HG03378 (cell line): ENCODE measurements at regions not wholly inside any gene's neighbourhood (a gene's known extent, or its start where the extent isn't known, plus 50 kb on each side); places are given as distances from the start of the nearest gene placed in this dataset.

Experiments
- ATAC-seq: cut with Tn5 transposase; IDR thresholded peaks from one replicate; pipeline ENCODE4 v1.9.1; 2021; ENCODE audit warnings: mild to moderate bottlenecking, moderate library complexity; ENCODE audit not compliant: unreplicated experiment

- no peak for ATAC-seq
These were observed 119.6 kb upstream of the DTNA start for GRCh38 chr18:34590503-34590902.

- ATAC-seq = no peak
These were observed 118.1 kb upstream of the DTNA start for GRCh38 chr18:34591920-34592444.

DNA sequence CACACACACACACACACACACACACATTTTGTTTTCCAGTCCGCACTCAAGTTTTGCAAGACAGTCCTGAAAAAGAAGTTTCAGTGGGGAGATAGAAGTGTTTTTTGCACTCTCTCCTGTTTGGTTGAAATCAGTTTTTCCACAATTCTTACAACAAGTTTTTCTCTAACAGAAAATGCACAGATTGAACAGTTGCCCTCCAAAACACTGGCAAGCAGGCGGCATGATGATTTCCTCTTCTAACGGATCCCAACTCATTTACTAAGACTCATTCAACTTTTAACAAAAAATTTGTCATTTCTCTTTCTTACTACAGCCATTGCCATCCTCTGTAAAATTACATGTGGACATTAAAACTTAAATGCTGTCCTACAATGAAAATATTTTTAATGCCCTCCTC lies 117.6 kb upstream of the DTNA start:
- ATAC-seq = no peak

- no peak for ATAC-seq
These were observed 117.1 kb upstream of the DTNA start for GRCh38 chr18:34592961-34593382.

DNA sequence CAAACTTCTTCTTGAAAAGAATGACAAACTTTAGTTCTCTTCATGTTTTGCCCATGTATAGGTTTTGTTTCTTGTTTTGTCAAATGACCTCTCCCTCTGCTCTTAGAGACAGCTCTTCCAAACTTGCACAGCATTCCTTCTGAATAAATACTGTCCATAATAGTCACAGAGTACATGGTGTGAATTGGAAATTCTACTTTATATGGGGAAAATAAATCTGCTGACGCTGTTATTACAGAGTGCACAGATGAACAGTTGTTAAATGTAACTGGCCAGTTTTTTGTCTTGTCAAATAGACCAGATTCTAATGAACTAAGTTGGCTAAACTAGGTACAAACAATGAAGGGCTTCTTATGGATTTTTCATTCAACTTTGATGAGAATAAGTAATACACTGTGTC lies 115.8 kb upstream of the DTNA start:
- no peak for ATAC-seq

- ATAC-seq = no peak
These were observed 114.4 kb upstream of the DTNA start for GRCh38 chr18:34595690-34596089.

DNA sequence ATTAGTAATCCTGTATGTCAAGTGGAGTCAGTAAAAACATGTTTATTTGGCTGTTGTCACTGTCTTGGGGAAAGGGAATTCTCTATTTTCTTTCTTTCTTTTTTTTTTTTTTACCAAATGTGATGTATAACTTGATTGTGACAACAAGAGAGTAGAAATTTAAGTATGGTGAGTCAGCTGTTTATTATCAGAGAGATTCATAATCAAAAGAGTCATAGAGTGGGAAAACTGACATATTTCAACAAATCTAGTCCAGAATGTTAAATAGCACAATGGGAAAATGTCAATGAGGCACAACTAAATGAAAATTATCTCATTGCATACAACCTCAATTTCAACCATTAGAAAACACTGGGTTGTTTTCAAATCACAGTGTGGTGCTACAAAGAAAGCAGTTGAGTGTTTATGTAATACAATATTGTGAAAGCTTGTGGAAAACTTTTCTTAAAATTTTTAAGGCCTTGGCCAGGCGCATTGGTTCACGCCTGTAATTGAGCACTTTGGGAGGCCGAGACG lies 111.9 kb upstream of the DTNA start:
- no peak for ATAC-seq

DNA sequence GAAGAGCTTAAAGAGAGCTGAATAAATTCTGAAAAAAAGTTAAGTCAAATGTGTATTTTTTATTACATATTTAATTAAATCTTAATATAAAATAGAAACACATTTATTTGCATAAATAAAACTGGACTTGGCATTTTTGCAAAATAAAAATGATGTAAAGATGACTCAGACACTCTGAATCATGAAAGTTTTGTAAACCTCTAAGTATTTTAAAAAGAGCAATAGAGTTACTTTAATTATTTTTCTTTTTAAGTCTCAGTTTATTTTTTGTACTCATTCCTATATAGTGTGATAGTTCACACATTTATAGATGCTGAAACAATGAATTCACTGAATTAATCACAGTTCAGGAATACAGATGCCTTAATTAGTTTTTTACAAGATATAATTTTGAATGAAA lies 109.9 kb upstream of the DTNA start:
- ATAC-seq = no peak

- no peak for ATAC-seq
These were observed 109.0 kb upstream of the DTNA start for GRCh38 chr18:34600874-34601656.

GRCh38 chr18:34604591-34604990 lies 105.5 kb upstream of the DTNA start:
- ATAC-seq = no peak

GRCh38 chr18:34606851-34607250 lies 103.2 kb upstream of the DTNA start:
- ATAC-seq = no peak

DNA sequence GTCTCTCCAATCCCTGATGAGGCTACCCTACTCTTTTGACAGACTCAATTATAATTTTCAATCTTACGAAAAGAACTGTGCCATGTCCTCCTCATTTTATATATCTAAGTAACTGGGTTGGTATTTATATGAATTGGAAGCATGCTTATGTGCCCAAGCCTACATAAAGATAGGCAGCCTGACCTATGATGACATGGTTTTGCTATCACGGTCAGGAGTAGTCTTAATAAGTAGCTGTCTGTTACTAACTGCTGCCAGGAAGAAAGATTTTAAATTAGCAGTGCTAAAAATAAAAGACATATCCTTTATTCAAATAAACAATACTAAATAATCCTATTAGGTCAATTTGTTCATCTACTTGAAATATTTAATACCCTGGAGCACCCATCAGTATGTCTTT lies 102.0 kb upstream of the DTNA start:
- no peak for ATAC-seq

DNA sequence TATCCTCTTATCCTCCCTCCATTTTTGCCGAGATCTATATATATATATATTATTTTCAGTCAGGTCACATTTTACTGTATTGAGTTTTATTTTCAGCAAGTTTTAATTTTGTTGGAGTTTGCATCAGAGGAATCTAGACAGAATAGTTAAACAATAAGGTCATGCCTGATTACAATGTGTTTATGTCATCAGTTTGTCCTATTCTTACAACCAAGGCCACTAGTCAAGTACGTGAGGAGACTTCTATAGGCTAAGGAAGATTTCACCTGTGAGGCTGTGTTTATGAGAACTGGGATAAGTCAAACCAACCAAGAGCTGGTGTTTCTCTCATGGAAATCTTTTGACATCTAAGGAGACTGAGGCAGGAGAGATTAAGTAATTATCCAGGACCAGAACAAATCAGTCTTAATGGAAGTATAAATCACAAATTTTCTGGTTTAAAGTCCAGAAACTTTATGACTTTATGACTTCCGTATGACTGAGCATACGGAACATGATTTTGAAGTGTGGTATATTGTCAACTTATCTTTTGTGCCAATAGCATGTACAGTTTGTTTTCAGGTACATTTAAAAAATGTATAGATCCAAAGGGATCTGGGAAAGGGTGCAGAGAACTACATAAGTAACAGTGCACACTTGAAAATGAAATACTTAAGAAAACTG lies 100.0 kb upstream of the DTNA start:
- ATAC-seq = no peak

- no peak for ATAC-seq
These were observed 98.2 kb upstream of the DTNA start for GRCh38 chr18:34611904-34612303.

GRCh38 chr18:34620258-34620861 lies 89.7 kb upstream of the DTNA start:
- no peak for ATAC-seq

- no peak for ATAC-seq
These were observed 86.5 kb upstream of the DTNA start for GRCh38 chr18:34623557-34623956.

- ATAC-seq = no peak
These were observed 85.5 kb upstream of the DTNA start for GRCh38 chr18:34624551-34624950.

GRCh38 chr18:34626404-34627136 lies 83.5 kb upstream of the DTNA start:
- ATAC-seq = no peak

GRCh38 chr18:34627137-34627920 lies 82.8 kb upstream of the DTNA start:
- ATAC-seq = no peak
